Left lung (tissue), 4 donors: ENCODE measurements at regions not wholly inside any gene's neighbourhood (a gene's known extent, or its start where the extent isn't known, plus 50 kb on each side); places are given as distances from the start of the nearest gene placed in this dataset.
A peak's percentile ranks its signal among the peaks of the same experiment; 100 is the strongest.

Source experiments
- ATAC-seq: fragments of 200-7000 bp; cut with Tn5 transposase; one replicate; pipeline ENCODE4 v1.9.1; 2020; ENCODE audit warnings: moderate library complexity
- DNase-seq, 4 donors: peaks; one replicate each; pipeline ENCODE4 v3.0.0-alpha.2; 2013 to 2020
- H3K27ac ChIP-seq, 2 donors: fragments of 200-600 bp; sonication (generic) in 1 of 2; one replicate each; pipeline versions ENCODE4 v1.5.0 to v1.8.0; 2020 to 2021
- H3K27me3 ChIP-seq, 2 donors: fragments of 200-600 bp; sonication (generic) in 1 of 2; one replicate each; pipeline versions ENCODE4 v1.5.0 to v1.8.0; 2020 to 2021
- H3K36me3 ChIP-seq, 2 donors: fragments of 200-600 bp; sonication (generic) in 1 of 2; one replicate each; pipeline versions ENCODE4 v1.5.0 to v1.8.0; 2020 to 2021
- H3K4me1 ChIP-seq, 2 donors: fragments of 200-600 bp; one replicate each; pipeline ENCODE4 v1.8.0; 2021
- H3K4me3 ChIP-seq, 2 donors: fragments of 200-600 bp; sonication (generic) in 1 of 2; one replicate each; pipeline versions ENCODE4 v1.5.0 to v1.8.0; 2020 to 2021; ENCODE audit warnings: mild to moderate bottlenecking in 1 of 2
- H3K9me3 ChIP-seq, 2 donors: fragments of 200-600 bp; sonication (generic) in 1 of 2; one replicate each; pipeline versions ENCODE4 v1.5.0 to v1.8.0; 2020 to 2021
- intact Hi-C, 2 donors: fragments of 100-400 bp; cut with DNase I; formaldehyde crosslinking; loops; one replicate each; pipeline versions ENCODE4 v1.11.2 to v1.14.2; 2022
- TF ChIP-seq, protein P1 (sequence below), 2 donors: fragments of 200-600 bp; sonication (generic) in 1 of 2; IDR thresholded peaks; one replicate each; pipeline versions ENCODE4 v1.5.0 to v1.8.0; 2021; ENCODE audit warnings: antibody characterized with exemption in 2 of 2
- donor health status: DM: no; HTN: yes; CAD: no.
- donor health status: DM: no; HTN: no; CAD: no.

DNA sequence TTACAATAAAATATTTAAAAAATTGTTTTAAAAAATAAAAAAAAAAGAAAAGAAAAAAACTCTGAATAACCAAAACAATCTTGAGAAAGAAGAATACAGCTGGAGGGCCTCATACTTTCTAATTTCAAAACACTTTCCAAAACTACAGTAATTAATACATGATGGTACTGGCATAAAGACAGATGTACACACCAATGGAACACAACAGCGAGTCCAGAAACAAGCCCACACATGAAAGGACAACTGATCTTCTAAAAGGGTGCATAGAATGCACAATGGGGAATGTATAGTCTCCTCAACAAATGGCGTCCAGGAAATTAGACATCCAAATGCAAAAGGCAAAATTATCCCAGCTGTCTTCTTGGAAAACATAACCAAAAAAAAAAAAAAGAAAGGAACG, 99.6 kb downstream of the LURAP1L start:
- Histone ChIP-seq H3K27me3 (no peaks in the 10 kb centered on the region), H3K27ac (no peak overlapping the region), H3K36me3 (no peaks in the 10 kb centered on the region), H3K9me3 (no peaks in the 10 kb centered on the region), H3K4me1 (no peaks in the 10 kb centered on the region), H3K4me3 (no peak overlapping the region)
- no peak for DNase-seq
- ATAC-seq, result no peak
- intact Hi-C loops, result no loop called here
- TF ChIP-seq, protein P1, sequence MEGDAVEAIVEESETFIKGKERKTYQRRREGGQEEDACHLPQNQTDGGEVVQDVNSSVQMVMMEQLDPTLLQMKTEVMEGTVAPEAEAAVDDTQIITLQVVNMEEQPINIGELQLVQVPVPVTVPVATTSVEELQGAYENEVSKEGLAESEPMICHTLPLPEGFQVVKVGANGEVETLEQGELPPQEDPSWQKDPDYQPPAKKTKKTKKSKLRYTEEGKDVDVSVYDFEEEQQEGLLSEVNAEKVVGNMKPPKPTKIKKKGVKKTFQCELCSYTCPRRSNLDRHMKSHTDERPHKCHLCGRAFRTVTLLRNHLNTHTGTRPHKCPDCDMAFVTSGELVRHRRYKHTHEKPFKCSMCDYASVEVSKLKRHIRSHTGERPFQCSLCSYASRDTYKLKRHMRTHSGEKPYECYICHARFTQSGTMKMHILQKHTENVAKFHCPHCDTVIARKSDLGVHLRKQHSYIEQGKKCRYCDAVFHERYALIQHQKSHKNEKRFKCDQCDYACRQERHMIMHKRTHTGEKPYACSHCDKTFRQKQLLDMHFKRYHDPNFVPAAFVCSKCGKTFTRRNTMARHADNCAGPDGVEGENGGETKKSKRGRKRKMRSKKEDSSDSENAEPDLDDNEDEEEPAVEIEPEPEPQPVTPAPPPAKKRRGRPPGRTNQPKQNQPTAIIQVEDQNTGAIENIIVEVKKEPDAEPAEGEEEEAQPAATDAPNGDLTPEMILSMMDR (IDR thresholded peaks at IDR 0.05), result no peak

DNA sequence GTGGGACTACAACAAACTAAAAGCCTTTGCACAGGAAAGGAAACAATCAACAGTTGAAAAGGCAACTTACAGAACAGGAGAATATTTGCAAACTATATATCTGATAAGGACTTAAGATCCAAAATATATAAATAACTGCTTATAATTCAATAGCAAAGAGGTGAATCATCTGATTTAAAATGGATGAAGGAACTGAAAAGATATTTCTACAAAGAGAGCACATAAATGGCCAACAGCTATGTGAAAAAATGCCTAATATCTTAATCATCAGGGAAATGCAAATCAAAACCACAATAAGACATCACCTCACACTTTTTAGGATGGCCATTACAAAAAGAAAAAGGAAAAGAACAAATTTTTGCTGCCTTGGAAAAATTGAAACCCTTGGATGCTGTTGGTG, 100.4 kb downstream of the LURAP1L start:
- H3K27me3 ChIP-seq, result no peaks in the 10 kb centered on the region
- no peaks in the 10 kb centered on the region for H3K4me1 ChIP-seq
- ATAC-seq (no peak), DNase-seq (no peak)
- H3K27ac ChIP-seq, result no peak overlapping the region
- no peaks in the 10 kb centered on the region for H3K36me3 ChIP-seq
- intact Hi-C loops, result no loop called here
- H3K9me3 ChIP-seq, result no peaks in the 10 kb centered on the region
- H3K4me3 ChIP-seq, result no peak overlapping the region
- TF ChIP-seq, protein P1 (IDR thresholded peaks at IDR 0.05), result no peak

GRCh38 chr9:12876872-12877271, 102.1 kb downstream of the LURAP1L start:
- DNase-seq (no peak), ATAC-seq (no peak)
- no peaks in the 10 kb centered on the region for H3K4me1 ChIP-seq
- no peaks in the 10 kb centered on the region for H3K9me3 ChIP-seq
- H3K27ac ChIP-seq, result no peak overlapping the region
- H3K4me3 ChIP-seq, result no peak overlapping the region
- TF ChIP-seq, protein P1 (IDR thresholded peaks at IDR 0.05), result no peak
- H3K36me3 ChIP-seq, result no peaks in the 10 kb centered on the region
- H3K27me3 ChIP-seq, result no peaks in the 10 kb centered on the region
- intact Hi-C loops, result no loop called here

- ATAC-seq, result no peak
- H3K9me3 ChIP-seq, result no peaks in the 10 kb centered on the region
- H3K4me1 ChIP-seq, result no peaks in the 10 kb centered on the region
- intact Hi-C loops, result no loop called here
- no peak overlapping the region for H3K4me3 ChIP-seq
- no peaks in the 10 kb centered on the region for H3K36me3 ChIP-seq
- no peaks in the 10 kb centered on the region for H3K27me3 ChIP-seq
- DNase-seq, result no peak
- no peak overlapping the region for H3K27ac ChIP-seq
- TF ChIP-seq, protein P1 (IDR thresholded peaks at IDR 0.05), result no peak
These were observed 103.6 kb downstream of the LURAP1L start for GRCh38 chr9:12878351-12878978.

- Histone ChIP-seq H3K4me1 (no peaks in the 10 kb centered on the region), H3K36me3 (no peaks in the 10 kb centered on the region), H3K27ac (no peak overlapping the region), H3K27me3 (no peaks in the 10 kb centered on the region), H3K4me3 (no peak overlapping the region), H3K9me3 (no peaks in the 10 kb centered on the region)
- intact Hi-C loops, result loop anchor here in 1 of 2 donors (10.0 kb wide), 1 partner anchor 155 kb away; no protein-coding TSS in a partner anchor
- TF ChIP-seq, protein P1 (IDR thresholded peaks at IDR 0.05), result no peak
- DNase-seq, result peak in 2 of 4 donors; percentile 24 to 27
- no peak for ATAC-seq
These were observed 105.1 kb downstream of the LURAP1L start for GRCh38 chr9:12879961-12880360.
